ENCODE measurements at regions not wholly inside any gene's neighbourhood (a gene's known extent, or its start where the extent isn't known, plus 50 kb on each side); places are given as distances from the start of the nearest gene placed in this dataset.

DNA sequence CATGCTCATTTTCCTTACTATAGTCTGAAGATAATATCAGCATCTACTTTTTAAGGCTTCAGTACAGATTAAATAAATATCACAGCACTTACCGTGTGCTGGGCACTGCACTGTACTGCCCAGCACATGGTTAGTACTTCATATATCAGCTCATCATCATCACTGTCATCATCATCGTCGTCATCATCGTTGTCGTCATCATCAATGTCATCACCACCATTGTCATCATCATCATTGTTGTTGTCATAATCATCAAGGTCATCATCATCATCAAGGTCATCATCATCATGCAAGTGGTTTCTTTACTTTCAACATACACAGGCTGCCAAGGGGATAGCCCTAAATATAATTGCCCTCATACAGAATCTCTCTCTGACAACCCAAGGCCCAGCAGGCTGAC lies 275.1 kb downstream of the ABCC12 start:
- TF ChIP-seq, protein P1, sequence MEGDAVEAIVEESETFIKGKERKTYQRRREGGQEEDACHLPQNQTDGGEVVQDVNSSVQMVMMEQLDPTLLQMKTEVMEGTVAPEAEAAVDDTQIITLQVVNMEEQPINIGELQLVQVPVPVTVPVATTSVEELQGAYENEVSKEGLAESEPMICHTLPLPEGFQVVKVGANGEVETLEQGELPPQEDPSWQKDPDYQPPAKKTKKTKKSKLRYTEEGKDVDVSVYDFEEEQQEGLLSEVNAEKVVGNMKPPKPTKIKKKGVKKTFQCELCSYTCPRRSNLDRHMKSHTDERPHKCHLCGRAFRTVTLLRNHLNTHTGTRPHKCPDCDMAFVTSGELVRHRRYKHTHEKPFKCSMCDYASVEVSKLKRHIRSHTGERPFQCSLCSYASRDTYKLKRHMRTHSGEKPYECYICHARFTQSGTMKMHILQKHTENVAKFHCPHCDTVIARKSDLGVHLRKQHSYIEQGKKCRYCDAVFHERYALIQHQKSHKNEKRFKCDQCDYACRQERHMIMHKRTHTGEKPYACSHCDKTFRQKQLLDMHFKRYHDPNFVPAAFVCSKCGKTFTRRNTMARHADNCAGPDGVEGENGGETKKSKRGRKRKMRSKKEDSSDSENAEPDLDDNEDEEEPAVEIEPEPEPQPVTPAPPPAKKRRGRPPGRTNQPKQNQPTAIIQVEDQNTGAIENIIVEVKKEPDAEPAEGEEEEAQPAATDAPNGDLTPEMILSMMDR (IDR thresholded peaks at IDR 0.05), result no peak
- TF ChIP-seq EP300 (IDR thresholded peaks at IDR 0.05), result no peak

Measured in esophagus muscularis mucosa (tissue), 3 donors.